Ishikawa (cell line): ENCODE measurements at regions not wholly inside any gene's neighbourhood (a gene's known extent, or its start where the extent isn't known, plus 50 kb on each side); places are given as distances from the start of the nearest gene placed in this dataset.

Source experiments
- CEBPB ChIP-seq: IDR thresholded peaks from 2 replicates; pipeline ENCODE4 v1.6.1; 2012
- CREB1 ChIP-seq: IDR thresholded peaks from 2 replicates; pipeline ENCODE4 v1.6.1; 2012; ENCODE audit warnings: low read depth
- EGR1 ChIP-seq: IDR thresholded peaks from 2 replicates; pipeline ENCODE4 v1.6.1; 2012
- EP300 ChIP-seq: IDR thresholded peaks from 2 replicates; pipeline ENCODE4 v1.6.1; 2012; ENCODE audit warnings: borderline replicate concordance
- FOXM1 ChIP-seq: IDR thresholded peaks from 2 replicates; pipeline ENCODE4 v1.6.1; 2012; ENCODE audit warnings: low read depth, borderline replicate concordance
- NFIC ChIP-seq: IDR thresholded peaks from 2 replicates; pipeline ENCODE4 v1.6.1; 2012
- RAD21 ChIP-seq: IDR thresholded peaks from 2 replicates; pipeline ENCODE4 v1.6.1; 2012; ENCODE audit warnings: low read depth
- TAF1 ChIP-seq: IDR thresholded peaks from 2 replicates; pipeline ENCODE4 v1.6.1; 2012; ENCODE audit warnings: low read depth, mild to moderate bottlenecking
- TCF12 ChIP-seq: IDR thresholded peaks from 2 replicates; pipeline ENCODE4 v1.6.1; 2012; ENCODE audit warnings: low read depth
- TEAD4 ChIP-seq: IDR thresholded peaks from 2 replicates; pipeline ENCODE4 v1.6.1; 2012
- YY1 ChIP-seq: IDR thresholded peaks from 2 replicates; pipeline ENCODE4 v1.6.1; 2012; ENCODE audit warnings: low read depth
- ZBTB7A ChIP-seq: IDR thresholded peaks from 2 replicates; pipeline ENCODE4 v1.6.1; 2012; ENCODE audit warnings: low read depth
- TF ChIP-seq, protein P1 (sequence below): IDR thresholded peaks from 2 replicates; pipeline ENCODE4 v1.6.1; 2012
- TF ChIP-seq, protein P2 (sequence below): IDR thresholded peaks from 2 replicates; pipeline ENCODE4 v1.6.1; 2012; ENCODE audit warnings: low read depth, mild to moderate bottlenecking
- TF ChIP-seq, protein P3 (sequence below): IDR thresholded peaks from 2 replicates; pipeline ENCODE4 v1.6.1; 2012

DNA sequence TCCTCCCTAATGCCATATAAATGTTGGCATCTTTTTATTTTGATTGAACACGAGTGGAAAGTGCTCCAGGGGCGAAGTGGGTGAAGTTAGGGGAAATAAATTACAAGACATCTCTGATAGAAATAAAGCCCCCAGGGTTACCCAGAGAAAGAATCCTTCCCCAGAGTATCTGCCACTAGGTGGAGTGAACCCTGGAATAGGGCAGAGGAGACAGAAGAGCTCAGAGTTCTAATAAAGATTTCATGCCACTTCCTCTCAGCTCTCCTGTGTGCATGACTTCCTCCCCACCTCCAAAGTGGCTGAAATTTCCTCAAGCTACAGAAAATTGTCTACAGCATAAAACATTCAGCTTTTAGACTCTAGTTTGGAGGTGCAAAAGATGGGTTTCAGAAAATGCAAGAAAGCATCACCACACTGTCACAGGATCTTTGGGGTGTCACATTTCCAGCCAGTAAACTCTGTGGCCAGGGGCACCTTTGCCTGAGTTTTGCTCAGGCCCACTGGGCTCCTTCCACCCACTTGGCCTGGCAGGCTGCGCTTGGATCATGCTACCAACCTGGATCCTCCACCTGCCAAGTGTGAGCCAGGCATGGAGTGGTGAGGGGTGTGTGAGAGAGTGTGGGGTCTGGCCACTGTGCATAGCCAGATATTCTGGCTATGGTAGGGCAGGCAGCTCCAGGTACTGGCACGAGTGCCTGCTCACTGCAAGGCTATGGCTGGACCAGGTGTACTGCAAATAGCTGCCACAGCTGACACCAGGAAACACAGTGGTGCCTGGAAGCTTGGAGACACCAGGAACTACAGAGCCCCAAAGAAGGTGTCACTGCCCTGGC is 208.8 kb upstream of the USP25 start:
- TF ChIP-seq YY1 (no peak), TCF12 (no peak), CEBPB (no peak), EP300 (no peak), EGR1 (no peak), NFIC (no peak)
- TF ChIP-seq, protein P1, sequence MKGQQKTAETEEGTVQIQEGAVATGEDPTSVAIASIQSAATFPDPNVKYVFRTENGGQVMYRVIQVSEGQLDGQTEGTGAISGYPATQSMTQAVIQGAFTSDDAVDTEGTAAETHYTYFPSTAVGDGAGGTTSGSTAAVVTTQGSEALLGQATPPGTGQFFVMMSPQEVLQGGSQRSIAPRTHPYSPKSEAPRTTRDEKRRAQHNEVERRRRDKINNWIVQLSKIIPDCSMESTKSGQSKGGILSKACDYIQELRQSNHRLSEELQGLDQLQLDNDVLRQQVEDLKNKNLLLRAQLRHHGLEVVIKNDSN, result no peak
- TF ChIP-seq, protein P2, sequence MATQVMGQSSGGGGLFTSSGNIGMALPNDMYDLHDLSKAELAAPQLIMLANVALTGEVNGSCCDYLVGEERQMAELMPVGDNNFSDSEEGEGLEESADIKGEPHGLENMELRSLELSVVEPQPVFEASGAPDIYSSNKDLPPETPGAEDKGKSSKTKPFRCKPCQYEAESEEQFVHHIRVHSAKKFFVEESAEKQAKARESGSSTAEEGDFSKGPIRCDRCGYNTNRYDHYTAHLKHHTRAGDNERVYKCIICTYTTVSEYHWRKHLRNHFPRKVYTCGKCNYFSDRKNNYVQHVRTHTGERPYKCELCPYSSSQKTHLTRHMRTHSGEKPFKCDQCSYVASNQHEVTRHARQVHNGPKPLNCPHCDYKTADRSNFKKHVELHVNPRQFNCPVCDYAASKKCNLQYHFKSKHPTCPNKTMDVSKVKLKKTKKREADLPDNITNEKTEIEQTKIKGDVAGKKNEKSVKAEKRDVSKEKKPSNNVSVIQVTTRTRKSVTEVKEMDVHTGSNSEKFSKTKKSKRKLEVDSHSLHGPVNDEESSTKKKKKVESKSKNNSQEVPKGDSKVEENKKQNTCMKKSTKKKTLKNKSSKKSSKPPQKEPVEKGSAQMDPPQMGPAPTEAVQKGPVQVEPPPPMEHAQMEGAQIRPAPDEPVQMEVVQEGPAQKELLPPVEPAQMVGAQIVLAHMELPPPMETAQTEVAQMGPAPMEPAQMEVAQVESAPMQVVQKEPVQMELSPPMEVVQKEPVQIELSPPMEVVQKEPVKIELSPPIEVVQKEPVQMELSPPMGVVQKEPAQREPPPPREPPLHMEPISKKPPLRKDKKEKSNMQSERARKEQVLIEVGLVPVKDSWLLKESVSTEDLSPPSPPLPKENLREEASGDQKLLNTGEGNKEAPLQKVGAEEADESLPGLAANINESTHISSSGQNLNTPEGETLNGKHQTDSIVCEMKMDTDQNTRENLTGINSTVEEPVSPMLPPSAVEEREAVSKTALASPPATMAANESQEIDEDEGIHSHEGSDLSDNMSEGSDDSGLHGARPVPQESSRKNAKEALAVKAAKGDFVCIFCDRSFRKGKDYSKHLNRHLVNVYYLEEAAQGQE, result no peak

DNA sequence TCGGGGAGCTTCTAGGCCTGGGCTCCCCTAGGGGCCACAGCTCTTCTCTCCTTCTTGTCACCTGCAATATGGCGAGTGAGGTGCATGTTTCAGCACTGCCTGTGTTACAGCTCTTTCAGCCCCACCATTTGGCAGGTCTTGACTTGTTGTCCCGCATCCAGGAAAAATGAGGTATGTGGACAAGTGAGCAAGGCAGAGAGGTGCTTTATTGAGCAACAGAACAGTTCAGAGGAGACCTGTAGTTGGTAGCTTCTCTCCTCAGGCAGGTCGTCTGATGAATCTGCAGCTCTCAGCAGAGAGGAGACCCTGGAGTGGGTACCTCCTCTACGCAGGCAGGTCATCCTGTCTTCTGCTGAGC is 208.2 kb upstream of the USP25 start:
- no peak for TF ChIP-seq TAF1

DNA sequence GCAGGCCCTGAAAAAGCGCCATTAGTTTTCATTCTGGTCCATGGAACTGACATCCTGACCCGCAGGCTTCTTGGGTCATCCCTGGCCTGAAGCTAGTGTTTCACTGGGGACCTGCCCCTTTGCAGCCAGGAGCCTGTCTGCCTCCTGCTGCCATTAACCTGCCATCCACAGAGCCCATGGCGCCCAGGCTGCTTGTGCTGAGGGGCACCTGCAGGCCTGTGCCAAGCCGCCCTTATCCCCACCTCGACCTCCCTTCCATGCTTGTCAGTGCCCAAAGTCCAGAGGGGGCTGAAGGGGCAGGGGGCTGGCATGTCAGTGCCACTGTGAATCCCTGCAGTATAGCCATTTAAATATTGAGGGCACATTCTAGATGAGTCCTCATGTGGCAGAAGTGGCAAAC is 207.6 kb upstream of the USP25 start:
- TF ChIP-seq ZBTB7A, result no peak
- TF ChIP-seq, protein P1, result no peak
- no peak for TF ChIP-seq TEAD4
- no peak for TF ChIP-seq YY1
- no peak for TF ChIP-seq CEBPB
- no peak for TF ChIP-seq EGR1
- TF ChIP-seq FOXM1, result no peak
- no peak for TF ChIP-seq NFIC
- no peak for TF ChIP-seq RAD21
- no peak for TF ChIP-seq CREB1
- no peak for TF ChIP-seq TCF12
- TF ChIP-seq EP300, result no peak
- no peak for TF ChIP-seq TAF1
- TF ChIP-seq, protein P2, result no peak
- TF ChIP-seq, protein P3, sequence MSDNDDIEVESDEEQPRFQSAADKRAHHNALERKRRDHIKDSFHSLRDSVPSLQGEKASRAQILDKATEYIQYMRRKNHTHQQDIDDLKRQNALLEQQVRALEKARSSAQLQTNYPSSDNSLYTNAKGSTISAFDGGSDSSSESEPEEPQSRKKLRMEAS, result no peak

DNA sequence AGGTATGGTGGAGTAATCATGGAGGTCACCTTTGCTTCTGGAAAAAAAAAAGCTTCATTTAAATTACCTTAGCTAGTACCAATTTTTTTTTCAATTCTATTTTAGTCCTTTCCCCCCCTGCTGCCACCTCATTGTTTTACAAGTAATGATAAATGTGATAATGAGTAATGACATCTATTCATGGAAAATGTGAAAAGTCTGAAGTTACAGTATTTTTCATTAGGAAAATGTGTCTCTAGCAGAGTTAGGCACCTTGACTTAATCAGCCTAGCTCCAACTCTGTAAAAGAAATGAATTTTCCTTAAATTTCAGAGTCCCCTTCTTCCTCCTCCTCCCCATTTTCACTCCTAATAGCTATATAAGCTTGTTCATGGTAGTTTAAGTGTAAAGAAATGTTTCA is 204.9 kb upstream of the USP25 start:
- TF ChIP-seq, protein P3, result no peak
- TF ChIP-seq YY1 (no peak), CEBPB (no peak), FOXM1 (no peak), ZBTB7A (no peak), EP300 (no peak), TAF1 (no peak), RAD21 (no peak), TEAD4 (no peak), EGR1 (no peak), TCF12 (no peak)
- TF ChIP-seq, protein P1, result no peak
- TF ChIP-seq, protein P2, result no peak
